GM18861 (cell line): ENCODE measurements at regions not wholly inside any gene's neighbourhood (a gene's known extent, or its start where the extent isn't known, plus 50 kb on each side); places are given as distances from the start of the nearest gene placed in this dataset.

ENCODE experiments used
- ATAC-seq: cut with Tn5 transposase; IDR thresholded peaks from one replicate; pipeline ENCODE4 v1.9.1; 2021; ENCODE audit not compliant: unreplicated experiment

DNA sequence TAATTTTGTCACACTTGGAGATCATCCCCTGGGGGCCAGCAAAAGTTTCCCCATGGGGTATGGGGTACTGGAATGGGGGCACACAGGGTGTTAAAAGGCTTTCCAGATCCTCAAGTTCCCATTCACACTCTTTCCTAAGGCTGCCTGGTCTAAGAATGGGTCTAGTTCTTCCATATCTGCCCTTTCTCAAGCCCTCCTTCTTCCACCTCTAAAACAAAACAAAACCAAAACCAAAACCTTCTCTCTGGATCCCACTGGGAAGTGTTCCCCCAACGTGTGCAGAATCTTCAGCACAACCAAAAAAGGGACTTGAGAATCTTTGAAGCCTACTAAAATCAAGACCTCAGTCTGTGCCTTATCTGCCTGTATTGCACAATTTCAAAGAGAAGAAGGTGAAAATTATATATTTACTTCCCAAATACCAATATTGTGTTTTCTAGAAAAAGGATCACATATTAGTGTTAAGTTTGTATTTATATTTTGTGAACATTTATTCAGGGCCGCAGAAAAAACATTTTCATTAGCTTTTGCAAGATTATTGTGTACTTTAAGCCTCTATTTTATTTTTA lies 207.2 kb upstream of the TCF4 start:
- no peak for ATAC-seq

DNA sequence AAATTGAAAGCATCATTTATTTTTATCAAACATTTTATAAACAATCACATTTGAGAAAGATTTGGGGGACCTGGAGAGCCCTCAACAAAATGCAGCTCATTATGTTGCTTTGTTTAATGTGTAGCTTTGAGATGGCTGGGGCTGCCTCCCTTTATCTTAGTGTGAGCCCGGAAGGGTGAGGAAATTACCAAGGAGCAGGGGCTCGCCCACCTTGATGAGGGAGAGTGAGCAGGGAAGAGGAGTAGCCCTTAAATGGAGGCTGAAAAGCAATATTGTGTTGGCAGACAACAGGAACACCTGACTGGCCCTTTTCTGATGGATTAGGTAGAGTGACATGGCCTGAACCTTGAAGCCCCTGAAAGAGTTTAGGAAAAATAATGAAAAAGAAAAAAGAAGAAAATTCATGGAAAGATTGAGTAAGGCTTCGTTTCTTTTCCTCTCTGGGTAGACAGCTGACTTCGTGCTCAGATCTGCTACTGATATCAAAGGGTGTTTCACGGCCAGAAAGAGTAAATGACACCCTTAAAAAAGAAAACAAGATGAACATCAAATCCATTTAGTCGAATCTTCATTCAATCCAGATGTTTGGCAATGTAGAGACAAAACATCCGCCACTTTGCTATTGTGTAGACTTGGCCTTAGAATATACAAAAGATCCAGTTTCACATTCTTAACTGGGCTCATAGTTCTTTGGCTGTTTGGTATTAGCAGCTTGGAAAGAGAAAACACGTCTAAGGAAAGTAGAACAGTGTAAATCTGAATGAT lies 206.5 kb upstream of the TCF4 start:
- no peak for ATAC-seq

- ATAC-seq, result no peak
Observed at GRCh38 chr18:55790296-55790695, 202.3 kb upstream of the TCF4 start.

GRCh38 chr18:55787536-55788073 lies 199.6 kb upstream of the TCF4 start:
- ATAC-seq, result no peak

DNA sequence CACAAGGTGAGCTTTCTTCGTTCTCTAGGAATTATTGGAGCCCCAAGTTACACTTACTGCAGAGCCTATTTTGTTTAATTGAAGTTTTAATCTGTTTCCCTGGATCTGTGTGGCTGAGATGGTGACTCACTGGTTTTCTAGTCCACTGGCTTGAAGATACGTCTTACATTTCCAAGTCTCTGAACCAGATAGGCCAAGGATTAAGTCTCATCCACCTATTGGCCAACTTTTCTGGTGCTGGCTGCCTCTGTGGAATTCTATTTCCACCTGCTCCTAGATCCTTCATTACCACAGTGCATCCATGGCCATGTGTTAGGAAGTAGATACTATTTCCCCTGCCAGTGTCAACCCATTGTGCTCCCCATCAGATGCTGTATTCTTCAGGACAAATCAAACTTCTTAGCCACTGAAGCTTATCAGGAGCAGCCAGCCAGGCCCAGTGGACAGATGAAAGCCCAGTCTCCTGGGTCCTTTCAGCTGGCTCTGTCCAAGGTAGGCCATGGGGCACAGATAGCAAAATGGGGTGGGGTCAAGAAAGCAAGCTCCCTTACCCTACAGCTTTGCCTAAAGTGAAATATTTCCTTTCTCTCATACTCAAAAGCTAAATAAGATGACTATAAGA lies 198.8 kb upstream of the TCF4 start:
- ATAC-seq, result no peak

DNA sequence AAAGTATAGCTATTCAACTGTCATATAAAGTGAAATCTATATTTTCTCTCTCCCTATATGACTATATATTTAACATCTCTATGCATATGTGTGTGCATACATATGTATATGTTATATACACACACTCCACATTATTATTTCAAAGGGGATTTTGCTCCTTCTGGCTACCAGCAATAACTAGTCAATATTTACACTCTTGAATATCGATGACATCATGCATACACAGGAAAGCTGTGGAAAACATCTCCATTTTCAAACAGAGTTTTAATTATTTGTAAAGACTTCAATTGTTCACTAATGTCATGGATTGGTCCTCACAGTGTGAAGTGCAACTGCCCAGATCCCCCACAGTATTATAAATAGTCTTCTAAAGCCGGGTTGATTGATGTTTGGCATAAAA lies 195.9 kb upstream of the TCF4 start:
- ATAC-seq, result no peak

DNA sequence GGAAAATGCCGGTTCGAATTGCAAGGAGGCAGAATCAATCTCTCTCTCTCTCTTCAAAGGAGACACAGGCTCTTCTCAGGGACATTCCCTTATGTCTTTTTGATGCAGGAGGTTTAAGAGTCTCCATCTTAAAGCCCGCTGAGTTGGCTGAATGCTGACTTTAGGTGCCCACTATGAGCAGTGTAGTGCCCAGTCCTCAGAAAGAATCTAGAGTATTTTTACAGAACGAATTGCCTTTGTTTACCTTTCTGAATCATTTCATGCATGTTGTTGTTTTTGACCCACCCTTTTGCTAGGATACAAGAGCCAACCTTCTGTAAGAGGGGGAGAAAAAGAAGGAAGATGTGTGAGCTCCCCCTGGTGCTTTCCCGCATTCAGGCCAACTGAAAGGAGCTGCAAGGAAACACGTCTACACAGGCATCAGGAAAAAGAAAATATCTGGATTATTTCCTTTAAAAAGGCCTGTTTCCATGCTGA lies 193.5 kb upstream of the TCF4 start:
- ATAC-seq, result no peak

DNA sequence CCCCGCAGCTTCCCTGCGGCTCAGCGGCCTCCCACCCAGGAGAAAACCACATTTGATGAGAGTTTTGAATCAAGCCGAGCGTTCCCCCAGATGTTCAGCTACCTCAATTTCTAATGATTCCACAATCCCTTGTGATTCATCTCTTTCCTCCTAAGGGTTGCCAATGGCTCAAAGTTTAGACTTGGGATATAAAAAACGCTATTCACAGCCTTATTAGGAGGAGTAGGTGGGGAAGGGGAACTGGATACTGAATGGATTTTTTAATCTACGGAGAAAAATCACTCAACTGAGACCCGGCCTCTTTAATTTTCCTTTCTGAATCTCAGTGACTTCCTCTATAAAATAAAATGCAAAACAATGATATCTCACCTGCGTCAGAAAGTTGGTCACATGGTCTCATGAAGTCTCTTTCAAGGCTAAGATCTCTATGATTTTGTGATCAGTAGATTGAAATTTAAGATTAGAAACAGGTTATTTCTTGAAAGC lies 192.6 kb upstream of the TCF4 start:
- ATAC-seq, result no peak

DNA sequence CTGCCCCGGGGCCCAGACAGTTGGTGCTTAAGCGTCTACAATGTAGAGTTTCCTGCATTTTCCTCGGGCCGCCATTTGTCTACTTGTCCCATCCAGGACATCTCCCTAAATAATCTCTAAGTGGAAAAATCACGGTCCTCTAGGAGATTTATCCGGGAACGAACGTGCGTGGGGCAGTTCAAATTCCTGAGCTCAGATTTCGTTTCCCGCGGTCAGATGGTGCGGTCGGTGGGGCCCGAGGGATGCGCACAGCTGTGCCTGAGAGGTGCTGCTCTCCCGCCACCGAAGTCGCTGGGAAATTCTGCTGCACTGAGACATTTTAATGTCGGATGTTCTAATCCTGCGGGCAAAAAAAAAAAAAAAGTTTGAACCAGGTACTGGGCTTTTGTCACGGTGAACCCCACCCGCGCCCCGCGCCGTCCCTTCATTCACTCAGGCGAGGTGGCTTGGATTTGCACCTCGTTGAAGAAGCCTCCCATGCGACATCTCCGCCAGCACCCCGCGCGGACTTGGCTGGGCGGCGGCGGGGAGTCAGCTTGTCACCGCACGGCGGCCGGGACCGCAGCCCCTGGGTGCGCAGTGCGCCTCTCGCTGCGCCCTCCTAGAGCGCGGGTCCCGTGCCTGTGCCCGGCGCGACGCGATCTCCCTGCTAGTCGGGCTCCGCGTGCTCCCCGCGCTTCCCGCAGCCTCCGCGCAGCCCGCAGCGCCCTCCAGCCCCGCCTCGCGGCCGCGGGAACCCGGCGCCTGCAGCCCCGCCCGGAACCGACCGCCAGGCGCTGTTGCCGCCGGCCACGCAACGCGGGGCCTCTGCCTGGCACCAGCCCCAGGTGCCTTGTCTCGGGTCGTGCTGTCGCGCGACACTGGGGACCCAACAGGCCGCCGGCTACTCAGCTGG lies 191.9 kb upstream of the TCF4 start:
- no peak for ATAC-seq

DNA sequence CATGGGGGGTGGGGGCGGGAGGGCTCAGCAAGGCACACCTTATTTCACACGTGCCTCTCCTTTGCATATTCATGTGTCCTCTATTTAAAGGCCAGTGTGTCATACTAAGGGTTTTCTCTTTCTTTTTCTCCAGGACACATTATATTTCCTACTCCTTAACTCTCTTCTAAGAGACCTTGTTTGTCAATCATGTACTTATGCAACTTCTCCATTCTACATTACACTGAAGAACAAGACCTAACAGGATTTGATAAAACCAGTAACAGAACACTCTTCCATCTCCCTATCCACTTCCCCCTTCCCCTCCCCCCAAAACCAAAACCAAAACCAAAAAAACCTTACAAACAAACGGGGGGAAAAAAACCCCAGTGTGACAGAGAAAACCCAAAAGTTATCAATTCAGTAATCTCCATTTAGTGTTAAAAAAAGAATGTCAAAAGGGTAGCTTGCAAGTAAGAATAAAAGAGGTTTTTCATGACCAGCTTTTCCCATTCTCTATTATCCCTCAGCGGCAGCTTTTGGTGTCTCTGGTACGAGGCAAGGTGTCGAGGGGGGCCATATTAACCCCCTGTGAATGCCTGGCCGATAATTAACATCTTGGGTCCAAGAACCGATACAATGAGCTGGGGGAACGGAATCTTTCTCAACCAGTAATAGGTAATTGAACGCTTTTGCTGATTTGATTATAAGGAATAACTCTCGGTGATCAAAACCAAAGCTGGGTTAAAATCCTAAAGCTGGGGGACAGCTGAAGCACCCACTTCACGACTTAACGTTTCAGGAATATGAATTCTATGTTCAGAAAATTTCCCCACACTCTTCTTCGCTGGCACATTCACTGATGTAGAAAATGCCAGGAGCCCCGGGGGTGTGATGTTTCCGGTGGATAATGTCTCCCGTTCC lies 191.0 kb upstream of the TCF4 start:
- ATAC-seq, result no peak

GRCh38 chr18:55777666-55778304 lies 189.8 kb upstream of the TCF4 start:
- no peak for ATAC-seq

DNA sequence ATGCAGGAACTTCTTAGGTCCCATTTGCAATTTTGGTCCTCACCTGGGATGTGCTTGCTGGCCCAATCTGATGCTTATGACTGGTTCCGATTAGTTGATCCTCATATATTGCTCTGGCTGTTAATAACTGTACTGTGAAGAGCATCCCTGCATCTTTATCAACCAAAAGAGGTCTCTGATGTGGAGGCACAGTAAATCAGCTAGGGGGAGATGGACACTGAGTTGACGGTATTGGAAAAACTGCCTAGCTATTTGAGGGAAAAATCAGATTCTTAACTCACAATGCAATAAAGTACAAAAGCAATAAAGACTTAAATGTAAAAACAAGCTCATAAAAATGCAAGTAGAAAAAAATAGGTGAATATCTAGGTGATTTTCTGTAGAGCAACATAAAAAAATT lies 188.0 kb upstream of the TCF4 start:
- no peak for ATAC-seq

GRCh38 chr18:55774505-55774904 lies 186.5 kb upstream of the TCF4 start:
- no peak for ATAC-seq

GRCh38 chr18:55768255-55768654 lies 180.3 kb upstream of the TCF4 start:
- ATAC-seq, result no peak

GRCh38 chr18:55764386-55764785 lies 176.4 kb upstream of the TCF4 start:
- no peak for ATAC-seq

GRCh38 chr18:55763805-55764204 lies 175.8 kb upstream of the TCF4 start:
- no peak for ATAC-seq

- no peak for ATAC-seq
Observed at GRCh38 chr18:55763298-55763697, 175.3 kb upstream of the TCF4 start.

- ATAC-seq, result no peak
Observed at GRCh38 chr18:55762424-55762823, 174.4 kb upstream of the TCF4 start.

DNA sequence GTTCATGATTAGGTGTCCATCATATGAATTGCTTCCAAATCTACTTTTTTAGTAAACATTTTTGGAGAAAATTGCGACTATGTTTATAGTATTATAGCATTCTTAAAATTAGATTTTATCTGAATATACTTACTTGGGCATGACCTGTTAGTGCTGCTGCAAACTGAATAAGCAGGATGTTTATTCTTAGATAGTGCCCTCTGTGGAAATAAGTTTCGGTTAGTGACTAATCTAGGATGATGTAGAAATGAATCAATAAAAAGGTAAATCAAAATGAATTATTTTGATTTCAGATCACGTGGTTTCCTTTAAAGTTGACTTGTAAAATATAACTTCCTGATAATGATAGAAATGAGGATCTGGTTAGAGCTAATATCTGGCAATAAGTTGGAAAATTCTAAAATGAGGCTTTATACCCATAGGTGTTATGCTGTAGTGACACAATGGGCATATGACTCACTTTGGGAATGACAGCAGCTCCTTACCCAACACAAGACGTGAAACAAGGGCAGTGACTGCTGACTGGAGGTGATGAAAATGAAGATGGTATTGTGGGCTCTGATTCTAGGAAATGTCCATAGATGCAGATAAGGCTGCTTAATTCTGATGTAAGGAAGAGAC lies 165.8 kb upstream of the TCF4 start:
- no peak for ATAC-seq
